HG03571 (cell line): ENCODE measurements at regions not wholly inside any gene's neighbourhood (a gene's known extent, or its start where the extent isn't known, plus 50 kb on each side); places are given as distances from the start of the nearest gene placed in this dataset.
"Not testable (repeated sequence)": the region's sequence is repeated elsewhere in the genome, so short reads cannot be mapped to it uniquely, and the experiment has no call there.

ENCODE experiments used
- ATAC-seq: cut with Tn5 transposase; IDR thresholded peaks from one replicate; pipeline ENCODE4 v1.9.1; 2021; ENCODE audit not compliant: unreplicated experiment

DNA sequence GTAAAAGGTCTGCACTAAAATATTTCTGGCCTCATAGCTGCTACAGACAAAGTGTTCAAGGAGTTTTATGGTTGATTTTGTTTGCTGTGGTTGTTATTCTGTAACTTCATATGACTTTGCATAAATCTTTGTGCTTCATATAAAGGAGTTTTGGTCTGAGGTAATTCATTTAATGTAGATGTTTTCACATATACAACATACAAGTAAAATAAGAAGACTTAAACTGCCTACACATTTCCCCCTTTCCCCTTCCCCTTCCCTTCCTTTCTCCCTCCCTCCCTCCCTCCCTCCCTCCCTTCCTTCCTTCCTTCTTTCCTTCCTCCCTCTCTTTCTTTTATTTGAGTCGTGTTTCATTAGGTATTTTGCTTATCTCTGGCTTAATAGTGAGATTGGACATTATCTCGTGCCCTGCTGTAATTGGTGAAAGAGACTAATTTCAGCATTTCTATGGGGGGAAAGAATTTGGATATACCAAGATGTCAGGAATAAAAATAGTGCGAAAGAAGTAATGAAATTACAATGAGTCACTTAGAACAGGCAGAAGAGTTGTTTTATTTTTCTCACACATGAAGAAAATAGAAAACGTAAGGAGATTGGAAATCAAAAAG lies 144.9 kb upstream of the MAD2L1 start:
- ATAC-seq = no peak

DNA sequence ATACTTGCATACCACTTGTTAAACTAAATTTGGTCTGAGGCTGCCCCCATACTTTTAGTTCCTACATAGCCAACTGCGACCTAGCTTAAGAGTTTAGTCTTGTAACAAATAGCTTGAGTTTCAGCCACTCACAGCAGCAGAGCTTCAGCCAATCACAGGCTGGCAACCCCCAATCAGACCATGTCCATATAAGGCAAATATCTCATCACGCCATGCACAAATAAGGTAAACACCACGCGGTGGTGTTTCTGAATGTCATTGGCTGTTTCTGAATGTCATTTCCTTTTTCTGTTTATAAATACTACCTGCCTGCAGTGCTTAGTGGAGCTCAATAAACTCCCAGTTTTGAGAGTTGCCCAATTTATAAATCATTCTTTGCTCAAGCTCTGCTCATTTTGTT lies 143.1 kb upstream of the MAD2L1 start:
- no peak for ATAC-seq

DNA sequence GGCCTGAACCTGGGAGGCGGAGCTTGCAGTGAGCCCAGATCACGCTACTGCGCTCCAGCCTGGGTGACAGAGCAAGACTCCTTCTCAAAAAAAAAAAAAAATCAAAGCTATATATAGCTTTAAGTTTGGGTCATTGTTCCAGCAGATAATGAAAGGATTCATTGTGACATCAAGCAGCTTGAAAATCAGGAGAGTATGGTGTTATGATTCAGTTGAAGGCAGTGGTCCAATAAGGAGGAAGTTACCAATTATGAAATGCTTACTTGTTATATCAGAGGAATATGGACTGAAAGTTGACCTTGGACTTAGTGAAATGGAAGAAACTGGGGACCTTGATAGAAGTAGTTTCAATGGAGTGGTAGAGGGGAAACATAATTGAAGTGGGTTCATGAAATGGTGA lies 140.4 kb upstream of the MAD2L1 start:
- ATAC-seq = no peak

DNA sequence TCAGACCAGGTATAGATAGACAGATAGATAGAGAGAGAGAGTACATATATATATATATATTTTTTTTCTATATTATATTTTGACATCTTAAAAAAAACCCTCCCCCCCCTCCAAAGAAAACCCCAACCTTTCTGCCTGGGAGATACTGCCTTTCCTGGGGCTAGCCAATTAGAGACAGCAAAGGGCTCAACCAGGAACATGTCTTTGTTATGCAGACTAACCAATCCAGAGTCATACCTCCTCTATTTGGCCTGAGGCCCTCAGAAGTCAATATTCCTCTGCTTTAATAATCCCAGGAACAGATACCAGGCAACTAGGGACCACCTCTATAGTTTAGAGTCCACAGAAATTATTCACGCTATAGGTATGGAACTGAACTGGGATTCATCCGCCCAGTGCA lies 135.6 kb upstream of the MAD2L1 start:
- no peak for ATAC-seq

DNA sequence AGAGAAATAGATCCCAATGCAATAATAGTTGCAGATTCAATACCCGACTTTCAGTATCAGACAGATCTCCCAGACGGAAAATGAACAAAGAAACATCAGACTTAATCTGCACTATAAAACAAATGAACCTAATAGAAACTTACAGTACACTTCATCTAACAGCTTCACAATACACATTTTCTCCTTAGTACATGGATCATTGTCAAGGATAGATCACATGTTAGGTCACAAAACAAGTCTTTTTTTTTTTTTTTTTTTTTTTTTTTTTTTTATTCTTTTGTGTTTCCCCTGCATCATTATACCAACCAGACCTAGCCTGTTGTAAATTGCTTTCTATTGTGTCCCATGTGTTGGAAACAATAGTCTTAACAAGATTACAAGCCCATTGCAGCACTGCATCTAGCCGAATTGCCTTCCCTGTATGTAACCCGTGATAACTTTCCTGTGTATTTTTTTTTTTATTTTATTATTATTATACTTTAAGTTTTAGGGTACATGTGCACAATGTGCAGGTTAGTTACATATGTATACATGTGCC lies 134.0 kb upstream of the MAD2L1 start:
- ATAC-seq = not testable (repeated sequence)

DNA sequence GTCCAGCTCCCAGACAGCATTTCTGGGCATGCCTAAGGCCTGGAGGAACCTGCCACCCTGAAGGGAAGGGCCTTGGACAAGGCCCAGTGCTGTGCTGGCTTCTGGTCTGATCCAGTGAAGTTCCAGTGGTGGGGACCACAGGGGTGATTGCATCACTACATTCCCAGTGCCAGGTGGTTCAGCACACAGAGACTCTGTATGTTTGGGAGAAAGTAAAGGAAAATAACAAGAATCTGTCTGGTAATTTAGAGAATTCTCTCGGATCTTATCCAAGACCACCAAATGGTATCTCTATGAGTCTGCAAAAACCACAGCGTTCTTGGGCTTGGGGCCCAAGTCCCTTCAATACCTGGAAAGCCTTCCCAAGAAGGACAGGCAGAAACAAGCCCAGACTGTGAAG lies 131.8 kb upstream of the MAD2L1 start:
- ATAC-seq = no peak

DNA sequence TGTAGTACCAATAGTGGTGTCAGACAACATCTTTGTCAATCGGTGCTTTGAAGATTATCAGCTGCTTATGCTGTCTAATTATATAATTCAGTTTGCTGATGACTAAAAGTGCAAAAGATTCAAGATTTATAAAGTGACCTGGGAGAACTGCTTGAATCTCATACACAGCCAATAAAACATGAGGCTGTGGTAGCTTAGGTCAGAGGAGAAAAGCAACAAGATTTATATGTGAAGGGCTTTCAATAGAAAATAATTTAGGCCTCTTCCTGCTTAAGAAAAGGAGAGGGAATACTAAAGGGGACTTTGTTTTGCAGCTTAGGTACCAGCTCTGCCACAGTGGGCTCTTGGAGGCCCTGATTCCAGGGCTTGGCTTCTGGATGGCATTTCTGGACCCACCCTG lies 111.0 kb upstream of the MAD2L1 start:
- no peak for ATAC-seq

DNA sequence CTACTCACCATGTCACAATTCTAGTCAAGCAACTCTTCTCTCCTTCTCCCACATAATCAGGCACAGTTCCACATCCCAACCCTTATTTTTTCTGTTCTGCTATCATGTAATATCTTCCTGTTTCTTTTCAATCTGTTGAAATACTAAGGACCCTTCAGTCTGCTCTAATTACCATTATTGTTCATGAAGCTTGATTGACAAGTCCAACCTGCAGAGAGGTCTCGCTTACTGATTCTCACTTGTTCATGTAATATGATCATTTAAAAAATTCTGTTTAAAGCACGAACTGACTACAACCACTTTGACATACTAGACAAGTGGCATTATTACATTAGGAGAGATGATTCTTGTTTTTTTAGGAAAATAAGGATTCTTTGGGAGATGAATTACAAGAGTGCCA lies 108.6 kb upstream of the MAD2L1 start:
- no peak for ATAC-seq

DNA sequence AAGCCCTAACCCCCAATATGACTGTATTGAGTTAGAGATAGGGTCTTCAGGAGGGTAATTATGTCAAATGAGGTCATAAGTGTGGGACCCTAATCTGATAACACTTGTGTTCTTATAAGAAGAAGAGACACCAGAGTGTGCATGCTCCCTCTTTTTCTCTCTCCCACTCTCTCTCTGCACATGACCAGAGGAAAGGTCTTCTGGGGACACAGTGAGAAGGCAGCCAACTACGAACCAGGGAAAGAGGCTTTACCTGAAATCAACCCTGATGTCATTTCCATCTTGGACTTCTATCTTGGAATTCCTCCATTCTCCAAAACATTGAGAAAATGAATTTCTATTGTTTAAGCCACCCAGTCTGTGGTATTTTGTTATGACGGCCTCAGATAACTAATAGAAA lies 97.2 kb upstream of the MAD2L1 start:
- no peak for ATAC-seq

DNA sequence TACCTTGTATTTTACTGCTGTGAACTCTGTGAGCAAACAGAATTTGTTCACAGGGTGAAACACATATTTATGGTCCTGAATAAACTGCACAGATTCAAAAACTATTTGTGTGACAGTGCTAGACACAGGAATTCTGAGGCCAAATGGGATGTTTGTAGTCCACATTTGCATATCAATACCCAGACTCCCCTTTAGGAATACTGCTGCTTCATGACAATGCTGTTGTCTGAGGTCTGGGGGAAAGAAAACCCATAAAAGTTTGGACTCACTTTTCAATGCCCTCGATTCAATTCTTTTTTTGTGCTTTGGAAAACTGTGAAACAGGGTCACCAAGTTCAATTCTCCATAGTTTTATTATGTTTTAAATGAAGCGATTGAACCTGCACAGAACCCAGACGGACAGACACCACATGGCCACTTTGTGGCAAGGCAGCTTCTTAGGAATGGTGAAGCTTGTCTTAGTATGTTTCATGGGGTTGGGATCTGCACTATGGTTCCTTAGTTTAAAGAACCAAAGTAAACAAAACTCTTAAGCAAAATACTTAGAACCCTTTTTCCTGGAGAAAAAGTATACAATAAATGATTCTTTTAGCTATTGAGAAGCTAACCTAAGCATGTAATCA lies 92.3 kb upstream of the MAD2L1 start:
- ATAC-seq = no peak

DNA sequence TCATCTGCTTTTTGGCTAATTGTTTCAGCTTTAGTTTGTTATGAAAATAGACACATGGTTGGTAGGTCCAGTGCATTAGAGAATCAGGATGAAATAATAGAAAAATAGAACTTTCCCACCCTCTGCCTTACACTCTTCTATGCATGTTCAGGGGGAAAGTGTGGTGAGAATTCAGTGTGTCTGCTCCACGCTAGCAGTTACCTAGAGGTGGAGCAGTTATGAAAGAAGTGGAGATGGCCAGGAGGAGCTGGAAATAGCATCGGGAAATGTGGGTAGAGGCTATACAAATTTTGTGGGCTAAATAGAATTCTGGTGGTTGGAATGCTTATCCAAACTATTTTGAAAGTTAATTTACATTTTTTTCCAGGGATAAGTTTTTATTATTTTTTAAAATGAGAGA lies 91.4 kb upstream of the MAD2L1 start:
- no peak for ATAC-seq

DNA sequence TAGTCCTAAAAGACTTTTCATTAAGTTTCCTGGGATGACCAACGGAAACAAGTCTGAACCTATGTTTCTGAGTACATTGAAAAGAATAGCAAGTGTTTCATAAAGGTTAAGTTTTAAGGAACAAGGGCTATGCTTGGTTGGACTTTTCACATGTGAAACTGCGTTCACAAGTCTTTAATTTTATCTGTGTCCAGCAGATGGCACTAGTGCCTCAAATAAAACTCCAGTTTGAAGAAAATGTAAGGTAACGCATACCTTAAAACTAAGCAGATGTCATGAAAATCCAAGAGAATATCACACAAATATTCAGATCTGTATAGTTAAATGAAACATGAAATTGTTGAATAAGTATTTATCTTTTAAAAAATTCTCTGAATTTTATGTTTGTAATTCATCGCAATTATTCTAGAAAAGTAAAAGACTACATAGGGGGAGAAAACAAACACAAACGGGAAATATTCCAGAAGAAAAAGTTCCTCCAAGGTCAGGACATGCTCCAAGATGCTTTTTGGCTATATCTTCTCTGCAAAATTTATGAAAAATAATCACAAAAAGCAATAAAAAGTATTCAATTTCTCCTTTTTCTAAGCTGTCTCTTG lies 89.6 kb upstream of the MAD2L1 start:
- peak; percentile 76 for ATAC-seq

DNA sequence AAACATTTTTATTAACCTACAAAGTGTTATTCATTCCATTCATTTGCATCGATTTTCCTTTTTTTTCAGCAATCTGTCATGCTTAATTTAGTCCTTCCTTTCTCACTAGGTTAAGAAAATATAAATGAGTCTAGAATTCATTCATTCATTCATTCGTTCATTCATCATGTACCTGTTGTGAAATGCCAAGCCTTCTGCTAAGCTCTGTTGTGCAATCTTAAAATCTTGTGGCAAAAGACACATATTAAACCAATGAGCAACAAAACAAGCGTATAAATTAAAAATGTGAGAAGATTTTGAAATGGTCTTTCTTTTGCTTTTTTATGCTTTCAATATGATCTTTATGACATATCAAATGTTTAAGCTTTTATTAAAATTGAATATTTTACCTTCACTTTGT lies 88.6 kb upstream of the MAD2L1 start:
- ATAC-seq = no peak

DNA sequence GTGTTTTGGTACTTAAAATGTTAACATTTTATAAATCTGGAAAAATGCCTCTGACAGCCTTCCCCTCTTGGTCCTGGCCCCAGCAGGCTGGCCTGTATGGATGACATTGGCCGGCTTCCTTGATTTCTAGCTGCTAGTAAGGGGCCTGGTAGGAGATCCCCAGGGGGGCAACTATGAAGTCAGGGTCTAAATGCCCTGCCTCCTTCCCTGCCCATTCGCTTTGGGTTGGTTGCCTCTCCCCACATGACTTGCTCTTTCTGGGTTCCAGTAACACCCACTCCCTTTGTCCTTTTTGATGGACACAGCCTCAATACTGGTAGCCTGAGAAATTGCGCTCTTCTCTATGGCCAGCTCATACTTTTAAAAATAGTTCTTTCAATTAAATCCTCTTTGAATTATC lies 78.0 kb upstream of the MAD2L1 start:
- ATAC-seq = no peak

DNA sequence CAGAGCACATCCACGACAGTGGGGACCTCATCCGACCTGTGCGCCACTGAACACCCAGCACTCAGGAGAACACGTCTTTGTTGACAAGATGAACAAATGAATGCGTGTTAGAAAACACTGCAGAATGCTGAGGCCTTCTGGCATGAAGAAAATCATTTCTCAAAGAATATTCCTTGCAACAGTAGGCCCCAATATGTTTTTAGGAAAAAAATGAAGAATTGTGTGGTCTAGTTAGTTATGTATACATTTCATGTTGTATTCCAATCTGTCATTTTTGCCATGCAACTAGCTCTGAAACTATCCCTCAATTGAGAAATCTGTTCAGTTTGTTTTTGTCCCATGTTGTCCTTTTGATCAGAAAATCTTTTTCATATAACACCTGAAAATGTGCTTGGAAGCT lies 77.4 kb upstream of the MAD2L1 start:
- no peak for ATAC-seq

DNA sequence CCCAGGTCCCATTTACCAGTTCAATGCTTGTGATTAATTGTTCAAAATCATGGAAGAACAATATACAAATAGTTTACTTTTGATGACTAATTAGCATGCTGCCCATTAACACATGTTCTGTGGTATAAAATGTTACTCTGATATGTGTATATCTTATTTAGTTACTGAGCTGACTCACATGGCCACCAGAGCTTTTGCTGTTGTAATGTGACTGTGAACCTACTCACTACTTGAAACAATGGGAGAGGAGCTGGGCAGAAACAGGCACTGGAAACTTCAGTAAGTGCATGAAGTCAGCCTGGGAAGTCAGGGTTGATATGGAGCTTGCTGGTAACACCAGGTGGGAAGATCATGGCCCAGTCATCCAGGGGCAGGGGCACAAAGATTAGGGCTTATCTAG lies 72.7 kb upstream of the MAD2L1 start:
- no peak for ATAC-seq

DNA sequence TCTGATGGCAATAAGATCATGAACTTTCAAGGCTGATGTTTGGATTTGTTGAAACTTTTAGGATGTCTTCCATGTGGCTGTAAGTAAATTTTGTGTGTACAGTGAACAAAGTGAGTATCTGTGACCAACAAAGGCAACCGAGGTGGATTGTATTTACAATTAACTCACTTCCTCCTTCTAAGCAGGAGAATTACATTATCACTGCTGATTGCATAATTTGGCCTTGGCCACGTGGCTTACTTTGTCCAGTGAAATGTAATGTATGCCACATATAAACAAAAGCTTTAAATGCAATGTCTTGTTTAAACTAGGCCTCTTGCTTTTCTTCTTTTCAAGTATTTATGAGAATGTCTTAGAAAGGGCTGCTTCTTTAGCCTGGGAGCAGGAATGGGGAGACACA lies 66.3 kb upstream of the MAD2L1 start:
- no peak for ATAC-seq

DNA sequence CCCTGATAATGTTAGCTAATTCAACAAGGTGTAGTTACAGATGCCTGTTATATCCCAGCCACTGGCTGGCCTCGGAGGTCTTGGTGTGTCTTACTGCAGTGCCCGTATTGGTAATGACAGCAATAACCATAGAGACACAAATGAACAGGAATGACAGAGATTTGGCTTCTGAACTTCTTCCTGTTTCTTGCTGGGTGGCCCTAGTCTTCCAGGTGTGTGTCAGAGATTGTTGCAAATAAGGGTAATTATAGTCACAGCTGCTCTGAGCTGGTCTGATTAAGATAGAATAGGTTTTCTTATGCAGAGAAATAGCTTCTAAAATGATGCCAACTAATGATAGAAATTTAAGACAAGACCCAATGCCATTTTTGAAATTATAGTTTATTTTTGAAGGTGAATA lies 64.1 kb upstream of the MAD2L1 start:
- ATAC-seq = no peak
